Myocyte (in vitro differentiated cells): ENCODE measurements at regions not wholly inside any gene's neighbourhood (a gene's known extent, or its start where the extent isn't known, plus 50 kb on each side); places are given as distances from the start of the nearest gene placed in this dataset.

Source experiments
- DNase-seq: peaks from one replicate; pipeline ENCODE4 v3.0.0-alpha.2; 2012; ENCODE audit warnings: low read depth

DNA sequence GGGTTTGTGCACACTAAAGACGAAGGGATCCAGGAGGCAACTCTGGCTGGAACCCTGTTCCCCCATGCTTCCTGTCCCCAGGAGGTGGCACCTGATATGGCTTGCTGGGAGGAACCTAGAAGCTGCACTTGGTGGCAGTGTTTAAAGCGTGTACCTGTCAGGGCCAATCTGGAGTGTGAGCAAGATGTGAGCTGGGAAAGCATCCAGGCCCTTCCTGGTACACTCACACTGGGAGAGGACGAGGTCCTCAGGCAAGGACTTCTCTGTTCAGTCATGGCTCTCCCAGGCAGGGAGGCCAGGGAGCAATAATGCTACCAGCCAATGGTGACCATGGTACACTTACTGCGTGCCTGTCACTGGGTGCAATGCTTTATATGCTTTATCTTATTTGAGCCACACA, 130.7 kb upstream of the NECTIN1 start:
- no peak for DNase-seq

DNA sequence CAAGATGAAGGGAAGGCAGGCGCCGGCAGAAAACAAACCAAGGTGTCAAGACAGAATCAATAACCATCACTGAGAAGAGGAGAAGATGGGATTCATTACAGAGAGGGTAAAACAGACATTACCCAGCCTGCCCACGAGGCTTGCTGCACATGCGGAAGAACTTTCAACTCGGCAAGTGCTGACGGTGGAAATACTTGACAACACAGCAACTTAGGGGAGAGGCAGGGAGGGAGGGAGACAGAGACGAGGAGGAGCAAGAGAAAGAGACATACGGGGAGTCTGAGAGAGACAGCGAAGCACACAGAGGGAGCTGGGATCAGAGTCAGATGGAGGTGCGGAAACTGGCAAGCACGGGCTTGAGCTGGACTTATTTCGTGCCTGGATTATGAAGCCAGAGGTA, 129.3 kb upstream of the NECTIN1 start:
- no peak for DNase-seq

DNA sequence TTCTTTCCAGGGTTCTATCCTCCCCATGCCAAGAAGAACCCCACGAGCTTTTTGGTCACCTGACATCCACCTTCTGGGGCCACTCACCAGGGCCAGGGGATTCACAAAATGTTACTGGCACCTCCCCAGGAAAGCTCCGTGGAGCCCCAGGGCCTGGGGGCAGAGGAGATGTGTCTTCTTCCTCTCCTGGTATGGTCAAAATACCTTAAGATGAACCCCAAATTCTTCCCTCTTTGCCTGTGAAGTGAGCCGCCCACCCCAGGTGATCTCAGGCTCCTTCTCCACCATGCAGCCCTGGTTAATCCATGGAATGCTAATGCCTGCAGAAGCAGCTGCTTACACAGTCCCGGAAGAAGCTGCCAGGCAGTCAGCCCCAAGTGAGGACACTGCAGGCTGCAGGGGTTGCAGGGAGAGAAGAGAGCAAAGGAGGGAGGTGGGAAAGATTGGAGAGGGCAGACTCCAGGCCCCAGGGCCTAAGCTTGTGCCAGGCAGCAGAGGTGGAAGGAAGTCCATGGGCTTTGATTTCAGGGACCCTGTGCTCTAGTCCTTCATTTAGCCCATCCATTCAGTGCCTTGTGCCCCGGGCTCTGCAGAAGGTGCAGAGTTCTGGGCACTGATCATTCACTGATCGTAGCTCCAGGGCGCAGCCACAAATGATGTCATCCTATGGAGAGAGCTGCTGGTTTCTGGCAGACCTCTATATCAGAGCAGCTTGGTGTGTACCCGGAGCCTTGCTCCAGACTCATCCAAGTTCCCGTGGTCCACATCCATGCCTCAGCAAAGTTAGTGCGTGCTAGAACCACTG, 127.9 kb upstream of the NECTIN1 start:
- DNase-seq = no peak

DNA sequence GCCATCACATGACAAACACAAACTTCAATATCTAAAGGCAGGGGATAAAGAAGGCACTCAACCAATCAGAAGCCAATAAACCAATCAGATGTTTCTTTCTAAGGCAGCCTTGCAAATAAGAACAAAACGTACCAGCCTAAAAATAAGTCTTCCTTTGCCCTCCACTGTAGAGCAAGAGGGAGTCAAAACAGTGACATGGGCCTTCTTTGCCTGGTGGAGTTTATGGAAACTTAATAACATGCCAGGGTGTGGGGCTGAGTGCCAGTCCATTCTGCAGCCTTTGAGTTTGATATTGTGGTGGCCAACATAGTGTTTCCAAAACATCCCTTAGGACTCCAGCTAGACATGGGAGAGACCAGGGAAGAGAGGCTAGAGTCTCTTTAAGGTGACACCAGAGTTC, 126.1 kb upstream of the NECTIN1 start:
- DNase-seq = no peak

DNA sequence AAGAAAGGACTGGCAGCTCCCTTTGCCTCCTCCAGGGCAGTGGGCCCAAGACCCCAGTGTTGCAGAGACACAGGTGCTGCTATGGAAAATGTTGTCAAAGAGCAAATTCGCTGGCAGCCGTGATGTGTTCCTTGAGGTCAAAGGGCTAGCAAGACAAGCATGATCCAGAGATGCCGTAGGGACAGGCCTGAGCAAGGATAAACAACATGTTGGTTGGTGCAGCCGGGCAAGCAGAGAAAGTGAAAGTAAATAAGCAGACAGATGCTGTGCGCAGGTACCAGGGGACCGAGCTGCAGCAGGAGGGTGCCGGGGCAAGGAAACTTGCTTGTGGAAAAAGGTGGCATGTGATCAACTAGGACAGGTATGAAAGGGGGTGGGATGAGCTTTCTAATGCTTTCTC, 125.5 kb upstream of the NECTIN1 start:
- DNase-seq = no peak

DNA sequence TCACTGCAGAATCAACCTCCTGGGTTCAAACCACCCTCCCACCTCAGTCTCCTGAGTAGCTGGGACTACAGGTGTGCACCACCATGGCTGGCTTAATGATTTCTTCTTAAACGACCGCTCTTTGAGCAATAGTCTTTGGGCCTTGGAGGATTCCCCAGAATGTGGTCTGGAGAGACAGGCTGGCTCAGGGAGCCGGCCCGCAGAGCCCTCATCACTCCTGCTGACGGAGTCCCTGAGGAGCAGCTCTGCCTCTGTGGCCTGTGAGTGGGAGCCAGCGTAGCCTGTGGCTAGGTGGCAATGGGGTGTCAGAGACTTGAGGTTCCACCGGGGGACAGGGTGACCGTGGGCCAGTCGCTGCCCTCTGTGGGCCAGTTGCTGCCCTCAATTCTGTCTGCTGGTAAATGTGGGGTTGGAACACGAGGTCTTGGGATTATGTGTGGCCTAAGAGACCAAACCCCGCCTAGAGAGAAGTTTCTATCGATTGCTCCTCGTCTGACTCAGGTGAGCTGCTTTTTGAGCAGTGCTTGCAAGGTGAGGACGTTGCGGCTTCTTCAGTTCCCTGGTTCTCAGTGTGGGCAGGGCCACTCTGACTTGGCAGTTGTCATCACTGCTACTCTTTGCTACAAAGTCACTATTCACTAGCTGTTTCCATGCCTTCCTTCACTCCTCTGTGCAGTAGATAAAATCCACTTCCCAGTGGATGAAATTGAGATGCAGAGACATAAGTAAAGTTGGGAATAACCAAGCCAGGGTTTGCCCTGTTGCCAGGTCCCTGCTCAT, 124.8 kb upstream of the NECTIN1 start:
- DNase-seq = no peak

DNA sequence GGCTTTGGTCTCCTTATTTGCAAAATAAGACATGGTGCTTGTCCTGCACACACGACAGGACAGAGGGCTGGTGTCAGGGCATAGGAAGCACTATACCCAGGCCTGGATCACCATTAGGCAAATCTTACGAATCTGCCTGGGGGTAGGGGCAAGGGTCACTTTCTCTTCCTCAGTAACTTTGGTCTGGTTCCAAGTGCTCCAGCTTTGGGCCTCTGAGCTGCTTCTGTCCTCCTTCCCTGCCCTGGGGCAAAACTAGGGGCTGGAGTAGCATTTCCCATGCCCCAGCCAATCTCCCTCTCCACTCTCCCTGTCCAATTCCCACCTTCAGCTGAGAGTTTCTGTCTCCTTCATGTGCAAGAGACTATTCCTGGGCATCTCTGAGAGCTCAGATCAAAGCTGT, 123.7 kb upstream of the NECTIN1 start:
- no peak for DNase-seq

DNA sequence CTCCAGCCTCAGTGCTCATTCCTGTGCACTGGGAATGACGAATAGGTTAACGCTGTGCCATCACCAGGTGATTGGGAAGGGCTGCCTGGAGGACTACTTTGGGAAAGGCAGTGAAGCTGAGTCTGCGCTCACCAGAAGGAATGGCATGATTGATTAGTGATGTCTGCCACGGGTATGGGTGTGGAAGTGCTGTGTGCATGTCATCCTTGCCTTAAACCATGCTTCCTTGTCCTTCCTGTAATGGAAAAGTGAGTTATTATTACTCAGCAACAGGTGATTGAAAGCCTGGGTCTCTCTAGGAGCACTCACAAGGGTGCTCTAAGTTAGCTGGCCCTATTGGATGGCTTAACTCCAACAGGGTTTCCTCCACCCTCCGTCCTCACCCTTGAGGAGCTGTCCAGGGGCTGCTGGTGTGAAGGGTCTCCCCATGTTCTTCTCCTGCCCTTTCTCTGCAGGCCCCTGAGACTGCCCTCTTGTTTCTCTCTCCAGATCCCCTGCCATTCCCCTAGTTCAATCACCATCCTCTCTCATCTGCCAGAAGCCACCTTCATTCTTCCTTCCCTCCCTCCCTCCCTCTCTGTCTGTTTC, 121.9 kb upstream of the NECTIN1 start:
- no peak for DNase-seq

DNA sequence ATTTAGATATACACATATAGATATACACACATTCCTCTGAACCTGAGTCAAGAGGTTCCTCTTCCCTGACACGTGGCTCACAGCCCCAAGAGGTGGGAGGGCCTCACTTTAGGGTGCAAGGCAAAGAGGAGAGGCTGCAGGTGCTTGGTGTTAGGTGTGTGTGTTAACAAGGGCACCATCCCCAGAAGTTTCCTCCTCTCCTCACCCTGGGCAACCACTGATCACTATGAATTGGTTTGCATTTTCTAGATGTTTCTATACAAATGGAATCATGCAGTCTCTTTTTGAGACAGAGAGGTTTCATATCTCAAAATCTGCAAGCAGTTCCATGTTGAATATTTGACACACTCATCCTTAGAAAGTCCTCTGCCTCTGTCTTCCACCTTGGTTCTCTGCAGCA, 120.9 kb upstream of the NECTIN1 start:
- no peak for DNase-seq

DNA sequence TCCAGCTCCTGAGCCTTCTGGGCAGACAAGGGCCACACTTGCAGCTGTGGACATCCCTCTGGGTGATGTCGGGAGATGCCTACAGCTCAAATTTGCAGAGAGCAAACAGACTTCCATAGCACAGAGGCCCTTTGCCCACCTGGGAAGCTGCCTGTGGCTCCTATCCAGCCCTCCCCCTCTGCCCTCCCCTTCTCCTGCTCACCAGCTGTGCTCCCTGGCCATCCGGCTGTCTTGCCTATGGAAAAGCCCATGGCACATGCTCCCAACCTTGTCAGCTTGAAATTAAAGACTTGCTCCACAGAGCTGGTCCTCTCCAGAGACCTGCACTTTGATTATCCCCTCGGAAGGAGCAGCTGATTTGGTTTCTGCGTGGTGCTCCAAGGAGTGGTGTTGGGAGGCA, 118.9 kb upstream of the NECTIN1 start:
- no peak for DNase-seq

DNA sequence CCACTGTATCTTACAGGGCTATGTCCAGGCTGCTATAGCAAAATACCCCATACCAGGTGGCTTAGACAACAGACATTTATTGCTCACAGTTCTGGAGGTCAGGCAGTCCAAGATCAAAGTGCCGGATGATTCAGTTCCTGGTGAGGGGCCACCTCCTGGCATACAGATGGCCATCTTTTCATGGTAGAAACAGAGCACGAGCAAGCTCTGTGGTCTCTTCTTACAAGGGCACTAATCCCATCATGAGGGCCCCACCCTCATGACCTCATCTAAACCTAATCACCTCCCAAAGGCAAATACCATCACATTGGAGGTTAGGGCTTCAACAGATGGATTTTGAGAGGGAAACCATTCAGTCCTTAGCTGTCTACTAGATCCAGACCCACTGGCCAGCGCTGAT, 117.4 kb upstream of the NECTIN1 start:
- no peak for DNase-seq

DNA sequence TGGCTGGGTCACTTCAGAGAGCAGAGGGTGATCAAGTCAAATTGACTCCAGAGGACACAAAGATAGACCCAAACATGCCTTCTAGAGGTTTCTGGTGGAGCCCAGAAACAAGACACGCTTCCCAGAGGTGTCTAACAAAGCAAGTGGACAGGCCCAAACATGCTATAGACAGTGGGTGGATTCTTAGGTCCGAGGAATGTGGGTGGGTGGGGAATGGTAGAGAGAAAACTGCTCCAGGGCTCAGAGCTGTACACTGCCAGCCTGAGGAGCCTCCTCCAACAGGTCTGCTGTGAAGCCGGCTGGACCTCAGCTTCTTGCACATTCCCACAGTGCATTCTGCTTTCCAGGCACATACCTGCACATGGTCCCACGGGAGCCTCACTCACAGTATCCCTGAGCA, 116.8 kb upstream of the NECTIN1 start:
- no peak for DNase-seq

DNA sequence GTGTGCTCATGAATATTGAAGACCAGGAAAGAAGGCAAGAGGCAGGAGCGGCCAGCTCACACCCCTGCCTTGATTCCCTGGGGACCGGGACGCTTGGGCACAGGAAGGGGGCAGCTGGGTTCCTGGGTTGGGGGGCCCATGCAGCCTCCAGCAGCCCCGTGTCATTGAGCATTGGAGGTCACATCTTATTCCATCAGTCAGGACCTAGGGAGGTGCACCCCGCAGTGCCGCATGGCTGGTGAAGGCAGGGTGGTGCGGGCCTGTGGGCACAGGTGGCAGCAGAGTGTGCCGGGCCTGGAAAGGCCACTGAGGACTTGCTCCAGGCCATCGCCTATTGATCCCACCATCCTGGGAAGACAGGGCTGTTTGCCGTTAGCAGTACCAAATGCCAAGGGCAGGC, 116.3 kb upstream of the NECTIN1 start:
- no peak for DNase-seq

DNA sequence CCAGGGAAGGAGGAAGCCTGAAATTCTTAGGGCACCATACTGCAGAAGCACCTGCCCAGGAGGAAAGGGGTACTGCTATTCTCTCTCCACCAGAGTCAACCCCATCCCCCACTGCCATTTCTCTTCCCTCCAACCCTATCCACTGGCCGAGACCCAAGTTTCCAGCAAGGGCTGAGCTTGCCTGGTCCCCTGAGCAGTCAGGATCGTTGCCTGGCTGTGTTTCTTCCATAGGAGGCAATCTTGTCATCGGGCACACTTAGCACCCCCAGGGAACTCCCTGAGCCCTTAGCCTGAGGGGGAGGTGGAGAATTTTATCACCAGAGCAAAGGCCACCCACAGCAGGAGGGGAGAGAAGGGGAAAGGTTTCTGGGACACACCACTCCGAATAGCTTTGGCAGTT, 115.8 kb upstream of the NECTIN1 start:
- no peak for DNase-seq

DNA sequence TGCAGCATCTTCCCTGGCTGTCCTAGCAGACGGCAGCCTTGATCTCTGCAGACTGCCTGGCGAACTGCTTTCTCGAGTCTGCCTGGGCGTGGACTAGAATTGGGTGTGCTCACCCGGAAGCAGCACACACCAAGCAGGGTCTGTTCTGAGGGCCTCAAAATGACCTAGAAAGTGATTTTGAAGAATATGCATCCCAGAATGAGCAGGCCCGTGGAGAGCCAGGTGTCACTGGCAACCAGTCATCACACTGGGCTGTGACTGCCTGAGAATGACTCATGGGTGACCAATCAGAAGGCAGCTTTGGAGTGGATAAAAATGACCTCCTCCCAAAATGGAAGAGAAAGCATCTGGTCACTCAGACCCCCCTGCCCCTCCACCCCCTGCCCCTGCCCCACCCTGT, 114.9 kb upstream of the NECTIN1 start:
- no peak for DNase-seq

DNA sequence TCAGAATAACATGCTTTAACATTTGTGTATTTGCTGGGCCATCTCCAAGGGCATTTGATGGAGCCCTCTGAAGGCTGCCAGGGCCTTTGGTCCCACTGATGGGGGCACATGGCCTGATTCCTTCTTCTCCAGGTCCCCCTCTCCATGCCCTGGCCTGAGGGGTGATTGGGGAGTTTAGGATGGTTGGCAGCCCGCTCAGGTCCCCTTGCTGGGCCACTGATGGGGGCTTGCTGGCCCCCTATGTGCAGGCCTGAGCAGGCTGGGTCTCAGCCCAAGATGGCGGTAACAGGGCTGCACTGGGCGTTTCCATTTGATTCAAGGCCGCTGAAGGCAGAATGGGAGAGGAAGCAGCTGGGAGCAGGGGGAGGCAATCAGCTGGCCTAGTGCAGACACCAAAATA, 113.7 kb upstream of the NECTIN1 start:
- DNase-seq = no peak

DNA sequence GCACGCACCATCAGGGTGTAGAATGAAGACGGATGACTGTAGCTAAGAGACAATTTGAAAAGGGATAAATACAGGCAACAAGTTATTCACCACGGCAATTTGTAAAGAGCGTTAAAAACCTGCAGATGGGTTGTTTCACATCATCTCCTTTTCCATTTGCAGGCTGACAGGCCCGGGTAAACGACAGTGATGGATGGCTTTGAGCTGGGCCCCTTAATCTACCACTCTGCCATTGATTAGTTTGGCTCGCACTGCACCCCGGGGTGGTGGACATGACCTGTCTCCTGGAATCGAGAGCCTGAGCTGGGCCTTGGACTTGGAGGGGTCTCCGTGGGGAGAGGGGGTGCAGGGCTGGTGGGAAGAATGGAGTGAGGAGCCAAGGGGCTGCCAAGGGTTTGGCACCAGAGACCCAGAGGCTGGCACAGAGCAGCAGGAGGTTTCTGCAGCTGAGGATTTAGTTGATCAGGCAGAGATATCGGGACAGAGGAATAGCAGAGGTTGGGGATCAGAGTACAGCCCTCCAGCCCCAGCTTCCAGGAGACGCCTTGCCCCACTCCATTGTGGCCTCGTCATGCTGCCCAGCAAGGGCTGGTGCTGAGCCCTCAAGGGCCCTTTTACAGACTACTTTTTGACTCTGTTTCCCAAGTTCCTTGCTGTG, 110.6 kb upstream of the NECTIN1 start:
- DNase-seq = no peak

DNA sequence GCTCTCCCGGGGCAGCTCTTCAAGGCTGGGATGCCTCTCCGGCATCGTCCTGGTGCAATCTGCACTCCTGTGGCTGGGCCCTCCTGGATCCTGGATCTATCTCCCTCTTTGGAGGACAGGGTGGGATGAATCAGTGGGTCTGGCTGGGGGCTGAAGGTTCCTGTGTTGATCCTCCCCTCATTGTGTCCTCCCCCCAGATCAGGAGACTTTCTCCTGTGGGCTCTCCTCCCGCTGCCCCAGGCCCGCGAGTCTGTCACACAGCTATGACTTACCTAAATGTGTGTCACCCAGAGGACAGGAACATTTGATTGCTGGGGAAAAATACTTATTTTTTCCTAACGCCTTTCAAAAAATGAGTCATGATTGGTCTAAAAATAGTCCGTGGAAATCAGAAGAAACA, 106.8 kb upstream of the NECTIN1 start:
- no peak for DNase-seq

DNA sequence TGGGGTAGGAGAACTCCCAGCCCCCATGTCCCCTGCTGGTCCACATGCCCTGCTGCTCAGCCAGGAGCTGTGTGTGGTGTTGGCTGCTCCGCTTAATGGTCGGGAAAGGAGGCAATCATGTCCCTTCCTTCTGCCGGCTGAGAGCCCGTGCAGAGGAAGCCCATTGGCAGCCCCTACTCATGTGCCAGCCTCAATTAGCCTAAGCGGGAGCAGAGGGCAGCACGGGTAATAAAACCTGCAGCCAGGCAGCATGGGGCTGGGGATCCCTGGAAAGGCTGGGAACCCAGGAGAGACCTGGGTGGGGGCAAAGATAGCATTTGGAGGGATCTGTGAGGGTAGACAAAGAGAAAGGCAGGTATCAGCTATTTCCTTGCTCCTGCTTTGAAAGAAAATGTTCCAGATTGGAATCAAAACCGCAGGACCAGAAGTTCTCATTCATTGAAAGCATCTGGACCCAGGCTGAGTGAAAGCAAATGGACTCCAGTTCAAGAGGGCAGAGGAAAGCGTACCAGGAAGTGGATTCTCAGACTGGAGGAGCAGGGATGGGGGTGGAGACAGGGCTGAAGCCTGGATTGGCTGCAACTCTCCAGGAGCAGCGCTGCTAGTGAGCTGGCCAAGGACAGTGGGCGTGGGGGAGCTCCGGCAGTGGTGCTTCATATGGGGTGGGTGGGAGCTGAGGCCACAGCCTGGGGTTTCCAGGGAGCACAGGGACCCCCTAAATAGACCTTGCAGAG, 103.4 kb upstream of the NECTIN1 start:
- no peak for DNase-seq

DNA sequence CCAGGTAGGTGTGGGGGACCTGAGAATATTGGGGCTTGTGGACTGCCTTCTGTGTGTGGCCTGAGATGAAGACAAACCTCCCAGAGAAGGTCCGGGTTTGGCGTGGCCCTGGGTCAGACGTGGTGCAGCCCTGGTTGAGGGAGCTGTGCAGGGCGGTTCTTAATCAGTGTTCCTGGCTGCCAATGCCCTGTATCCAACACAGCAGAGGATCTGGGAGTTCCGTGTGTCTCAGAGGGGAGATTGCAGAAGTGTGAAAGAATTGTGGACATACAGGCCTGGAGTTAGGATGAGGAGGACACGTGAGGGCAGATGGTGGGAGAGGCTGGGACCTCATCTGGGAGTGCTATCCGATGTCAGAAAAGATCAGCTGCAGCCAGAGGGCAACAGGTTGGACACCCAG, 102.0 kb upstream of the NECTIN1 start:
- no peak for DNase-seq

DNA sequence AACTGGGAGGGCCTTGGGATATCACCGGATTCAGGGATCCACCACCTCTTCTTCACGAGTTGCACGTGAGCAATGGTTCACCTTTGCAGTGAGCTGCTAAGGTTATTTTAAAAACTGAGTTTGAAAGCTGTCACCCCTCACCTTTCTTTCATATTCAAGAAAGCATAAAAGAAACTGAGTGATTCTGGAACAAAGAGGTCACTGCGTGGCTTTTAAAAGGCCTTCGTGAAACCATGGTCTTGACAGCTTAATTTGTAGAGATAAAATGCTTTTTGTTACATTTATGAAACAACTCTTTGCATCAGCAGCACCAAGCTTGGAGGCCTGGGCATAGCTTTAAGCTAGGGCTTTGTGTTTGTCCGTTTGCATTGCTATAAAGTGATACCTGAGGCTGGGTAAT, 101.4 kb upstream of the NECTIN1 start:
- DNase-seq = no peak
